Activated naive CD4-positive, alpha-beta T cell treated with anti-CD3 and anti-CD28 coated beads, Interleukin-2, amount 50 U/mL, for 72 hours (primary cell): ENCODE measurements at regions not wholly inside any gene's neighbourhood (a gene's known extent, or its start where the extent isn't known, plus 50 kb on each side); places are given as distances from the start of the nearest gene placed in this dataset.
A peak's percentile ranks its signal among the peaks of the same experiment; 100 is the strongest.

ENCODE experiments used
- ATAC-seq, 2 donors: fragments of 150-1000 bp; cut with Tn5 transposase; 2 replicates each; pipeline ENCODE4 v1.10.0; 2021; ENCODE audit warnings: mild to moderate bottlenecking in 2 of 2, moderate library complexity in 2 of 2
- DNase-seq, 2 donors: peaks; one replicate each; pipeline ENCODE4 v3.0.0; 2021 to 2022; ENCODE audit warnings: low spot score in 2 of 2
- H3K27ac Mint-ChIP-seq, 2 donors: one replicate each; pipeline ENCODE4 v1.8.0; 2022; ENCODE audit warnings: mild to moderate bottlenecking in 2 of 2, mixed read lengths in 2 of 2
- H3K36me3 Mint-ChIP-seq, 2 donors: one replicate each; pipeline ENCODE4 v1.8.0; 2022; ENCODE audit warnings: mixed read lengths in 2 of 2
- H3K9me3 Mint-ChIP-seq, 2 donors: one replicate each; pipeline ENCODE4 v1.8.0; 2022; ENCODE audit warnings: mixed read lengths in 2 of 2

- Mint-ChIP-seq H3K36me3 (peaks cover 0 to 6% of the 10 kb centered on the region in 2 donors), H3K27ac (no peak overlapping the region), H3K9me3 (peaks cover 0 to 6% of the 10 kb centered on the region in 2 donors)
- DNase-seq (no peak), ATAC-seq (no peak)
Observed at GRCh38 chr5:54679686-54680085, 162.1 kb downstream of the SNX18 start.

- Mint-ChIP-seq H3K36me3 (peaks cover 0 to 6% of the 10 kb centered on the region in 2 donors), H3K27ac (no peak overlapping the region), H3K9me3 (peaks cover 0 to 9% of the 10 kb centered on the region in 2 donors)
- ATAC-seq, result no peak
- no peak for DNase-seq
Observed at GRCh38 chr5:54678737-54679136, 161.2 kb downstream of the SNX18 start.

GRCh38 chr5:54676481-54677340 lies 159.2 kb downstream of the SNX18 start:
- H3K36me3 Mint-ChIP-seq, result peaks cover 0 to 11% of the 10 kb centered on the region in 2 donors
- no peak overlapping the region for H3K27ac Mint-ChIP-seq
- DNase-seq (no peak), ATAC-seq (no peak)
- H3K9me3 Mint-ChIP-seq, result peaks cover 0 to 9% of the 10 kb centered on the region in 2 donors

GRCh38 chr5:54673523-54674225 lies 156.1 kb downstream of the SNX18 start:
- no peak for DNase-seq
- no peak overlapping the region for H3K27ac Mint-ChIP-seq
- peak; percentile 34 to 60 for ATAC-seq
- H3K36me3 Mint-ChIP-seq, result peaks cover 0 to 11% of the 10 kb centered on the region in 2 donors
- peaks cover 0 to 9% of the 10 kb centered on the region in 2 donors for H3K9me3 Mint-ChIP-seq

GRCh38 chr5:54672871-54673270 lies 155.3 kb downstream of the SNX18 start:
- DNase-seq (no peak), ATAC-seq (no peak)
- Mint-ChIP-seq H3K27ac (no peak overlapping the region), H3K9me3 (peaks cover 6 to 14% of the 10 kb centered on the region in 2 donors), H3K36me3 (peaks cover 0 to 11% of the 10 kb centered on the region in 2 donors)

GRCh38 chr5:54671681-54672080 lies 154.1 kb downstream of the SNX18 start:
- ATAC-seq (no peak), DNase-seq (no peak)
- H3K27ac Mint-ChIP-seq, result no peak overlapping the region
- peaks cover 0 to 11% of the 10 kb centered on the region in 2 donors for H3K36me3 Mint-ChIP-seq
- H3K9me3 Mint-ChIP-seq, result peaks cover 6 to 19% of the 10 kb centered on the region in 2 donors

- DNase-seq, result no peak
- H3K36me3 Mint-ChIP-seq, result peaks cover 0 to 11% of the 10 kb centered on the region in 2 donors
- H3K9me3 Mint-ChIP-seq, result peaks cover 6 to 22% of the 10 kb centered on the region in 2 donors
- no peak overlapping the region for H3K27ac Mint-ChIP-seq
- peak in 1 of 2 donors; percentile 31 for ATAC-seq
Observed at GRCh38 chr5:54671111-54671531, 153.6 kb downstream of the SNX18 start.

GRCh38 chr5:54670281-54670680 lies 152.7 kb downstream of the SNX18 start:
- peaks cover 0 to 11% of the 10 kb centered on the region in 2 donors for H3K36me3 Mint-ChIP-seq
- DNase-seq (no peak), ATAC-seq (no peak)
- peaks cover 6 to 22% of the 10 kb centered on the region in 2 donors for H3K9me3 Mint-ChIP-seq
- no peak overlapping the region for H3K27ac Mint-ChIP-seq

- peaks cover 0 to 11% of the 10 kb centered on the region in 2 donors for H3K36me3 Mint-ChIP-seq
- ATAC-seq, result no peak
- H3K27ac Mint-ChIP-seq, result no peak overlapping the region
- H3K9me3 Mint-ChIP-seq, result peaks cover 6 to 18% of the 10 kb centered on the region in 2 donors
- DNase-seq, result no peak
Observed at GRCh38 chr5:54669845-54670244, 152.3 kb downstream of the SNX18 start.

- ATAC-seq, result no peak
- Mint-ChIP-seq H3K27ac (no peak overlapping the region), H3K36me3 (peaks cover 0 to 11% of the 10 kb centered on the region in 2 donors), H3K9me3 (peaks cover 6 to 14% of the 10 kb centered on the region in 2 donors)
- DNase-seq, result no peak
Observed at GRCh38 chr5:54669285-54669684, 151.7 kb downstream of the SNX18 start.

GRCh38 chr5:54668096-54668495 lies 150.5 kb downstream of the SNX18 start:
- Mint-ChIP-seq H3K9me3 (peaks cover 6 to 14% of the 10 kb centered on the region in 2 donors), H3K27ac (no peak overlapping the region), H3K36me3 (peaks cover 0 to 11% of the 10 kb centered on the region in 2 donors)
- ATAC-seq (no peak), DNase-seq (no peak)

- no peak overlapping the region for H3K27ac Mint-ChIP-seq
- ATAC-seq, result no peak
- no peak for DNase-seq
- H3K9me3 Mint-ChIP-seq, result peaks cover 6 to 14% of the 10 kb centered on the region in 2 donors
- peaks cover 0 to 3% of the 10 kb centered on the region in 2 donors for H3K36me3 Mint-ChIP-seq
Observed at GRCh38 chr5:54667136-54667535, 149.6 kb downstream of the SNX18 start.

GRCh38 chr5:54663866-54664265 lies 146.3 kb downstream of the SNX18 start:
- H3K36me3 Mint-ChIP-seq, result no peaks in the 10 kb centered on the region
- H3K9me3 Mint-ChIP-seq, result peaks cover 6 to 14% of the 10 kb centered on the region in 2 donors
- no peak for DNase-seq
- no peak for ATAC-seq
- H3K27ac Mint-ChIP-seq, result no peak overlapping the region

GRCh38 chr5:54661111-54661510 lies 143.6 kb downstream of the SNX18 start:
- Mint-ChIP-seq H3K36me3 (no peaks in the 10 kb centered on the region), H3K27ac (no peak overlapping the region), H3K9me3 (no peaks in the 10 kb centered on the region)
- DNase-seq (no peak), ATAC-seq (no peak)

GRCh38 chr5:54659700-54660131 lies 142.2 kb downstream of the SNX18 start:
- no peaks in the 10 kb centered on the region for H3K9me3 Mint-ChIP-seq
- no peak overlapping the region for H3K27ac Mint-ChIP-seq
- no peak for DNase-seq
- no peaks in the 10 kb centered on the region for H3K36me3 Mint-ChIP-seq
- ATAC-seq, result no peak

GRCh38 chr5:54658010-54658409 lies 140.5 kb downstream of the SNX18 start:
- Mint-ChIP-seq H3K27ac (no peak overlapping the region), H3K36me3 (no peaks in the 10 kb centered on the region), H3K9me3 (no peaks in the 10 kb centered on the region)
- ATAC-seq (no peak), DNase-seq (no peak)

GRCh38 chr5:54656261-54656728 lies 138.7 kb downstream of the SNX18 start:
- Mint-ChIP-seq H3K27ac (no peak overlapping the region), H3K9me3 (no peaks in the 10 kb centered on the region)

More at GRCh38 chr5:54656261-54656728, 138.7 kb downstream of the SNX18 start:
- ATAC-seq (no peak), DNase-seq (no peak)
- no peaks in the 10 kb centered on the region for H3K36me3 Mint-ChIP-seq
